ENCODE measurements at regions not wholly inside any gene's neighbourhood (a gene's known extent, or its start where the extent isn't known, plus 50 kb on each side); places are given as distances from the start of the nearest gene placed in this dataset.

DNA sequence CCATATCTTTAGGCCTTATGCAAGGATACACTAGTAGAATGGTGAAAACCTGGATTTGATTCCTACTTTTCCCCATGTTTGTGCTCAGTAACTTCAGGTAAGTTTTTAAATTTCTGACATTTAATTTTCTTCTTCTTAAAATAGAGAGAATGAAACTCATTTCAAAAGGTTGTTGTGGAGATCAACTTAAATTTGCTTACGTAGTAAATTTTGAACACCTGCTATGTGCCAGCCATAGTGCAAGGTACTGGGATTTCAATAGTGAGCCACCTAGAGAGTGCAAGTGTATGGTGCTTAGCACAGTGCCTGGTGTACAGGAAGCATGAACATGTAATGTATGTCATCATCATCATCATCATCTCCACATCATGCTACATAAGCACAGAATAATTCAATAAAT lies 73.6 kb upstream of the SMIM36 start:
- DNase-seq (ENCODE audit: low read depth in 2 of 3, low spot score in 2 of 3) = no peak

DNA sequence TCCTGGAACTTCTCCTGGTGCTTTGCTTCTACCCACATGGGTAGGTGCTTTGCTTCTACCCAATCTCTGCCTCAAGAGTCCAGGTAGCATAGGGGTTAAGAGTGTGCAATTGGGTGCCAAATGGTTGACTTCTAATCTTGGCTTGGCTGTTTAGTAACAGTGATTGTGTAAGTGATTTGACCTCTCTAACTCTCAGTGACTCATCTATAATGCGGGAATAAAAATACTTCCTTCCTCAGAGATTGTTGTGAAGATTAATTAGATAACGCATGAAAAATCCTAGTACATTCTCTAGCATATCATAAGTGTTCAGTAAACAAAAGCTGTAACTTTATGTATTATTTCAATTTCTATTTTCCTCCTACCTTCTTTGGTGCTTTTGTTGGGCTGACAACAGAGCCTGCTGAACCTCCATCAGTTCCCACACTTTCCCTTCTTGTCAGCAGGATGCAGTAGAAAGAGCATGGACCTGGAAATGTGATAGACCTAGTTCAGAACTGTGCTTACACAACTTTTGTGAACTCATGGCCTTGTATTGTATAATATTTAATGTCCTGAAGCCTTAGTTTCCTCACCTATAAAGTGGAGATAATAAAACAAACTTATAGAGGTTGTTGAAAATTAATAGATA lies 72.9 kb upstream of the SMIM36 start:
- DNase-seq (ENCODE audit: low read depth in 2 of 3, low spot score in 2 of 3) = no peak

DNA sequence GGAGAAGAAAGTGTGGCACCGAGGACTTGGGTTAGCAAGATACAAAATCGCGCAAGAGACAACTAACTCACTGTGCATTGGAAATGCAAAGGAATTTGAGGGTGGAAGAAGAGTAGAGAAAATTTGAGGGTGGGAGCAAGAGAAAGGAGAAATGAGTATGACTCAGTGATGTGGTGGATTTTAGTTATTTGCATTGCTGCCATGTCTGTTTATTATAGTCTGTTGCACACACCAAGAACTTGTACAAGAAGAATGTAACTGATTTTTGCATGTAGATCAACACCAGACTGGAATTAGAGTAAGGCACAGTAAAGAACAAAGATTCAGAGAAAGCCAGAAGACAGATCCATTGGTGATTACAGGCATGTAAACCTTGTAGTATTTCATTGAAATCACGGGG lies 71.6 kb upstream of the SMIM36 start:
- DNase-seq (ENCODE audit: low read depth in 2 of 3, low spot score in 2 of 3) = no peak

DNA sequence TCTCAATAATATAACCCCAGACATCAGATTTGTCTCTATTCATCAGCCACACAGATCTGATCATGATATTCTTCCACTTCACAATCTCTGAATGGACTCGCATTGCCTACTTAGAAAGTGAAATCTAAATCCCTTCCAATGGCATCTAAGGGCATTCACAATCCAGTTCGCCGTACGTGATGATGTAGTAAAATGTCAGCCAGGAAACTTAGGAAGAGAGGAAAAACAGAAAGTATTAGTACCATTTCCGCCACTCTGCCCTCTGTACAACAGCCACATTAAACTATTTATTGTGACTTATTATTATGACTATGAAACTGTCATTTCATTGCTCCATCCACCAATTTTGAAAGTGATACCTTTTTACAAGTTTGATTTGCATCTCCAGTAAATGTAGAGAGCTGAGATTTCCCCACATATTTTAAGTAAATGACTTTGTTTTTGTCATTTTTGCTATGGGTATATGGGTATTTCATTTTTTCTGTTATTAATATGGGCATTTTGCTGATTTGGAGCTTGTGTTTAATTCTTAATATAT lies 69.4 kb upstream of the SMIM36 start:
- DNase-seq (ENCODE audit: low read depth in 2 of 3, low spot score in 2 of 3) = no peak

DNA sequence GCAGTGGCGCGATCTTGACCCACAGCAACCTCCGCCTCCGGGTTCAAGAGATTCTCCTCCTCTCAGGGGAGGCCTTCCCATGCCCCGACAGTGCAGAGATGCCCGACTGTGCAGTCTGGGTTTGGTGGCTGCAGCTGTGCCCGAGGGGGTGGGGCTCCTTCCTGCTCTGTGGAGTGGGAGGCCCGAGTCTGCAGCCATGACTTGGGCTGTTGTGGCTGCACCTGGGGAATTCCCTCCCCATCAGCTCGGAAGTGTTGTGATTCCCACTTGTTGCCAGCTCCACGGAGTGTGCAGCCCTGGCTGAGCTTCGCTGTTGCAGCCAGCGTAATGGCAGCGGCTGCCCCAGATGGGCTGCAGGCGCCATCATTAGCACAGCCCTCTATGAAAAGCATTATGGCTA lies 66.4 kb upstream of the SMIM36 start:
- DNase-seq (ENCODE audit: low read depth in 2 of 3, low spot score in 2 of 3) = no peak

DNA sequence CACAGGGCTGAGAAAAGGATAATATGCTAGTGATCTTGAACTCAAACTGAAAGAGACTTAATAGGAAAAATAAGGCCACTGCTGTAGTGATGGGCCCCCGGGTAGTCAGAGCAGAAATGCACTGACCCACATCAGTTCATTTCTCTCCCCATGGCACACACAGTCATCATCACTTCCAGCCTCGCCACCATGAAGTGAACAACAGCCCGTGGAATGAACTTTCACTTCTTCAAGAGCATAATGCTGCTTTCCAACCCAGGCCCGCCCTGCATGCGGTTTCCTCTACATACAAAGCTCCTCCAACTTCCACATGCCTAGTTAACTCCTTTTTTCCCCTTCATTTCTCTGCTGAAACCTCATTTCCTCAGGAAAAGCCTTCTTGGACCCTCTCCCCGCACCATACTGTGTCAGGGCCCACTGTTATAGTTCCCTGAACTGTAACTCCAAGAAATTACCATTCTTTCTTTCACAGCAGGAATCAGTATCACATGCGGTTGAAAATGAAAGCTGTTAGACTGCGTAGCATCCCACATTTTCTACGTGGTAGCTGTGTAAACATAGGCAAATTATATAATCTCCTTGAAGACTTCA lies 65.8 kb upstream of the SMIM36 start:
- DNase-seq (ENCODE audit: low read depth in 2 of 3, low spot score in 2 of 3) = peak; percentile 5 to 32 (median 12)

DNA sequence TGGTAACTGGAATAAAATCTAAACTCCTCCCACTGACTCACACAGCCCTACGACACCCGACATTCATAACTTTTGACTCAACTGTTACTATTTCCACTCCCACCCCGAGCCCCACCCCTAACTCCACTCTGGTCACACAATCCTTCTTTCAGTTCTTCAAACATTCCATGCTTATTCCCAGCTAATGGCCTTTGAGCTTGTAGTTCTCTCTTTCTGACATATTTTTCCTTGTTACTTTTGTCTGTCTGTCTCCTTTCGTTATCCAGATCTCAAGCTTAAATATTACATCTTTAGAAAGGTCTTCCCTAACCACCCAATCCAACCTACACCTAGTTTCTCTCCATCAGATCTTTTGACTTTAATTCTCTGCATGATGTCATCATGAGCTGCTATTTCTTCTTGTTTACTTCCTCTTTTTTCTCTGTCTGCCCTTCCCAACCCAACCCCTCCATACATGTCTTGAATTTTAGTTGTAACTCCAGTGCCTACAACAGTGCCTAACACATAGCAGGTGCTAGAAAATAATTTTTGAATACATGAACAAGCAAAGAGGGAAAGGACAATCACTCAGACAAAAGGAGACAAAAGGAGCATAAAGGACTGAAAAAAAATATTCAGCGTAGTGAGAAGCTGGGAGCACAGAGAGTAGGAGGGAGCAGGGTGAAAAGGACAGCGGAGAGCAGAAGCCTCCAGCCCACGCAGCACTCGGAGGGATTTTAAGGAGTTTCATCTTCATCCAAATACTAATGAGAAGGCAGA lies 65.2 kb upstream of the SMIM36 start:
- DNase-seq (ENCODE audit: low read depth in 2 of 3, low spot score in 2 of 3) = no peak

DNA sequence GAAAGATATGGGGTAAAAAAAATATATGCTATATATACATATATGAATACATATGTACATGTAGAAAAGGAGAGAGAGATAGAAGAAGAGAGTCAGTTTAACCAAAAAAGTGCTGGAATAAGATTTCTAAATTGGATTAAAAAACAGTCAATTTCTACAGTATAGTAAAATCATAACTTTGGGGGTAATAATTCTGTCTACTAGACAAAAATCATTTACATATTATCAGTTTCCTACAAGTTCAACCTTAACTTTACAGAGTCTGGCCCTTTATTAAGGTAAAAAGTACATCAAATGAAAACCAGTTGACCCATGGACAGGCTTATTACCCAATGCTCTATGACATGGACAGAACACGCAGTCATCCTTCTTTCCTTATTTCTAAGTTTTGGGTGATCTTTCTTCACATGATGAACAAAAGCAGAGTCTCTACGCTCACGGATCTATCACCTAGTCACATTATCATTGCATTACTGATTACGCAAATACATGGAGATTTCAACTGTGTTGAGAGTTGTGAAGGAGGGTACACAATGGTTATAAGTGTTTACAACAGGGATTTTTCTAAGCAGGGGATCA lies 63.9 kb upstream of the SMIM36 start:
- DNase-seq (ENCODE audit: low read depth in 2 of 3, low spot score in 2 of 3) = no peak

DNA sequence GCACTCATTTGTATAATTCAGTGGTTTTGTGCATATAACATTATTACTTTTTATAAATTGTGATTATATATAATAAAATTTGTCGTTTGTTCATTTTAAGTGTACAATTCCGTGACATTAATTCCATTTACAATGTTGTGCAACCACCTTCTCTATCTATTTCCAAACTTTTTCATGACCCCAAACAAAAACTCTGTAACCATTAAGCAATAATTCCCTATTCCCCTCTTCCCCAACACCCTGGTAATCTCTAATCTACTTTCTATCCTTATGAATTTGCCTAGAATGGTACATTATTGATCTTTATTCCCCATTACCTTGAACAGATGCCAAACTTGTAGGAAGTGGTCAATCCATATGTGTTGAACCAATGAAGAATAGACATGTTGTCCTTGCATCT lies 61.3 kb upstream of the SMIM36 start:
- DNase-seq (ENCODE audit: low read depth in 2 of 3, low spot score in 2 of 3) = no peak

DNA sequence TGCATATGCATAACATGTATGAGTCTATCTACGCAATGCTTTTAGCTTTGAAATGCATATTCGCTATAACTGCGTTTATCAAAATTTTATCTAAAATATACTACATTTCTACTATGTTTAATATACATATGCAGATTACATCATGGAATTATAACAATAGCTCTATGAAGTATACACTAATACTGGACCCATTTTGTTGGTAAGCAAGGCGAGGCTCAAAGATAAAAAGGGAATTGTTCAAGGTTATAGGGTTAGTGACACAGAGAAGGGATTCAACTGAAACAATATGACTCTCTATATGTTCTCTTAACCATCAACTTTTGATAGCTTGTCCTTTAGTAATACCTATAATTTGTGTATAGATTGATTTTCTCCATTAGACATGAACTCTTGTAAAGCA lies 60.9 kb upstream of the SMIM36 start:
- no peak for DNase-seq (ENCODE audit: low read depth in 2 of 3, low spot score in 2 of 3)

DNA sequence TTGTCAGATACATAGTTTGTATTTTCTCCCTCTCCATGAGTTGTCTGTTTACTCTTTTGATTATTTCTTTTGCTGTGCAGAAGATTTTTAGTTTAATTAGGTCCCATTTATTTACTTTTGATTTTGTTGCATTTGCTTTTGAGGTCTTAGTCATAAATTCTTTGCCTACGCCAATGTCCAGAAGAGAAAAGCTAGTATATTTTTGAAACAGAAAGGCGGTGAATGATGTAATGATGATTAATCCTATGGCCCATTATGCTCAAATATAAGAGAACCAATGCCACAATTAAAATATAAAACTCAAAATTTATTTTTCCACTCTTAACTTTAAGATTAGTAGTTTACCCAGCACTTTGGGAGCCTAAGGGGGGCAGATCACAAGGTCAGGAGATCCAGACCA lies 59.8 kb upstream of the SMIM36 start:
- no peak for DNase-seq (ENCODE audit: low read depth in 2 of 3, low spot score in 2 of 3)

DNA sequence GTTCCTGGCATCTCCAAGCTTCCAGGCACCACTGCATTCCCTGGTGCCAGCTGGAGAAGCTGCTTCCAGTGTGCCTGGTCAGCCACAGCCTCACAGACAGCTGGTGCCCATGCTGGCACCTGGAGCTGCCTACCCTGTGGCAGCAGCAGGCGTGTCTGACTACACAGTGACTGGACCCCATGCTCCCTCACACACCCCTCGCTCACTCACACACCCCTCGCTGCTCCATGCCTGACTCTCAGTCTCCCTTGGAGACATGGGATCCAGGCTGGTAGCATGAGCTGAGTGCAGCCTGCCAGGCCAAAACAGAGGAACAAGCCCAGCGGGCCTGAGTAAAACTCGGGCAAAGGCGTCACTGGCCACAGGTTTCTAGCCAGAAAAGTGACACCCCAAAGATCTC lies 59.1 kb upstream of the SMIM36 start:
- no peak for DNase-seq (ENCODE audit: low read depth in 2 of 3, low spot score in 2 of 3)

DNA sequence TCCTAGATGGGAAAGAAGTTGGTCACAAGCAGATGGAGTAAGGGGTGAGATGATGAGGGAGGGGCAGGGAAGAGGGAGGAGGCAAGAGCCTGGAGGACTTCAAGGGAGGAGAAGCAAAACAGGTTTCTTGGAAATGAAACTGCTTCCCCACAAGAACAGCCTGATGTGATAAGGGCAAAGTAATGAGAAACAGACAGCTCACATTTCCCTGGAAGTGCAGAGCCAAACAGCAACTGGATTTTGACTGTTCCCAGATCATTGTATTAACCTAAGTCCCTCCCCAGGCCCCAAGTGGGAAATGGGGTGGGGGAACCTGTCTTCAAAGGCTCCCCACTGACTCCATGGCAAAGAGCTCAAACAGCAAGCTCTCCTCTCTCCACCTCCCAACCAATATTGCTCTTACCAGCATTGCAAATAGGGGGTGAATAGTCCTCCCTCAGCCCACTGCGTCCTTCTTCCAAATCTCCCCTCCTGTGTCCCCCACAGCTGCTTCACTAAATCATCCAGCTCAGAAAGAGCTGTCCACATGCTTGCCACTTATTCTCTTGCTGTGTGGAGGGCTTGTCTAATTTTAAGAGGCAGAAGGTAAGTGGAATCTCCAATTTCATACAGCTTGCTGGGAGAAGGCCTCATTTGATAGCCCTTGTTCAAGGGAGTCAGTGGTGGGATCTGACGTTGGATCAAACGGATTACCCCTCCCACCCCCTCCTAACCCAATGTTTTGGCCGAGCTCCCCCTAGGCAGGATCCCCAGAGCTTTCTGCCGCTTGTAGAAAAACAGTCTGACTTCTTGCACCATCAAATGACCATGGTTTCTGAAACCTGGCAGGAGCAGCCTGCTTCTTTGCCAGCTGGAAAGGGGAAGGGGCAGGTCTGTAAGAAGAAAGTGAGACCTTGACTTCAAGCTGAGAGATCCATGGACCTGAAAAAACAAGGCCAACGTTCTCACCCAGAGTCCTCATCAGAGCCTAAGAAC lies 56.3 kb upstream of the SMIM36 start:
- no peak for DNase-seq (ENCODE audit: low read depth in 2 of 3, low spot score in 2 of 3)

DNA sequence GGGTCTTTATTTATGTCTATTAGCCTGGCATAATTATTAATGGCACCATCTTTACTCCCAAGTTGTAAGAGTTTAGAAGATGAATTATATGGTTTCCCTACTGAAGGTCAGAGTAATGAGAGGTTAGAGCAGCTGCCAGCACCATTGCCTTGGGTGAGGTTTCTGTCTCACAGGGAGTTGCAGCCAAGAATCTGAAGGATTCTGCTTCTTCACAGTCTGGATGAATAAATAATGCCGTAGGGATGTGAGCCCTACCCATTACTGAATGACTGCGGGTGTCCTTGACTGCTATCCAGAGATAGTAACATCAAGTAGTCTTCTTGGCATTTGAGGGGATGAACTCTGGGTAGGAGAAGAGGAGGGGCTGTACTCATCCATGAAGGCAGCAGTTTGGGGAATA lies 52.8 kb upstream of the SMIM36 start:
- DNase-seq (ENCODE audit: low read depth in 2 of 3, low spot score in 2 of 3) = no peak

DNA sequence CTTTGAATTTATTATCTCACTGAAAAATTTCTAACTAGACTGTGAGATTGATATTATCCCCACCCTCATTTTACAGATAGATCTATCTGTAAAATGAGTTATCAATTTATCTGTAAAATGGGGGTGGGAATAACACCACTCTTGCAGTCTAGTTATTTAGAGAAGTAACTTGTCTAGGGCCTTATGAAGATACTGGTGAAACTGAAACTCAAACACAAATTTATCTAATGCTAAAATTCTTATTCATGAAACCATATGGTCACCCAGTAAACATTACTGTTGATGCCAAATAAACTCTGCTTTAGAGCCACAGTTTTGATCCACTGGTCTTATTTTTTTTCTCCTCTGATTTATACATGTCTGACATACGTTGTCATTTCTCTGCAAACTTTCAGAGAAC lies 52.1 kb upstream of the SMIM36 start:
- DNase-seq (ENCODE audit: low read depth in 2 of 3, low spot score in 2 of 3) = no peak

DNA sequence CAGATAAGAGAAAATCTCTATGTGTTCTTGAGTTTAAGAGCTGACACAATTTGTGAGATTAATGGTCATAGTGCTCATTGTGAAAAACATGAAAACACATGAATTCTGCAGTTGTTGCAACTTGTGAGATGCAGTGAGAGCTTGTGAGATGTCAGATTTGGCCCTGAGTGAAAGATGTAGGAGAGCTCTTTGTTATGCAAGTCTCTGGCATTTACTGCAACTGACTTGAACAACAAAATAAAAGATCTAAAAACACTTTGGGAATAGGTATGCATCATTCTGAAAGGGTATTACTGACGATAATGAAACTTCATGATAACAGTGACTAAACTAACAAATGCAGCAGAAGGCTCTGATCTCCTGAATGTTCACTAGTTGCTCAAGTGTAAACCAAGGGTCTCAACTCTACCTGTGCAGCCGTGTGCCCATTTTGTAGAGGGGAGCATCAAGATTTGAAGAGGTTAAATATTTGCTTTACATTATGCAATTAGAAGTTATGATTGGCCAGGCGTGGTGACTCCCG lies 50.8 kb upstream of the SMIM36 start:
- no peak for DNase-seq (ENCODE audit: low read depth in 2 of 3, low spot score in 2 of 3)

DNA sequence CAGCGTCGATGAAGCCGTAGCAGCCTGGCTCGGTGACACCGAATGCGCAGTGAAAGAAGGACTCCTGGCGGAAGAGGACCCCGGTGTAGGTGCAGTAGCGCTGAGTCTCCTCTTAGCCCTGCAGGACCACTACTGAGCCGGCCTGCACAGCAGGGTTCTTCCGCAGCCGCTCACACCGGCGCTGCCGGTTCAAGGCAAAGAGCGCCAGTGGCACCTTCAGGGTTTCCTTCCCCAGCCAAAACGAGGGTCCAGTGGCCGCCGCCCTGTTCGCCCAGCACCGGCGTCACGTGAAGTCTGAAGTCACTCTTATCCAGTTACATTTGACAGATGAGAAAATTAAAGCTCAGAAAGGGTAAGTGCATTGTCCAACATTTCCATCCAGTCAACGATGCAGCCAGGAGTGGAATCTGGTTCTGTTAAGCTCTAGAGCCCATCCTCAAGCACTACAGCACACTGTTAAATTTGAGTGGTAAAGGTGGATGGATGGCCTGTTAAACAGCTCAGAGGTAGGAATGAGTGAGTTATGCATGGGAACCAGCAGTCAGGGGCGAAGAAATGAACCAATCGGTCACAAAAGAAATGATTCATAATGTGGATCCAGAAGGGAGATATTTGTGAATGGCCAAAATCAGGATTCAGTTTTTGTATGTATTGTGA lies 50.2 kb upstream of the SMIM36 start:
- no peak for DNase-seq (ENCODE audit: low read depth in 2 of 3, low spot score in 2 of 3)

All from activated CD8-positive, alpha-beta memory T cell treated with anti-CD3 and anti-CD28 coated beads for 48 hours (primary cell).